Breast epithelium (tissue), 3 donors: ENCODE measurements at regions not wholly inside any gene's neighbourhood (a gene's known extent, or its start where the extent isn't known, plus 50 kb on each side); places are given as distances from the start of the nearest gene placed in this dataset.

Experiments
- CTCF ChIP-seq, 3 donors: fragments of 450-650 bp; IDR thresholded peaks; one replicate each; pipeline ENCODE4 v1.5.1; 2016 to 2017; ENCODE audit warnings: antibody characterized with exemption in 3 of 3, mild to moderate bottlenecking in 3 of 3, moderate library complexity in 3 of 3
- POLR2A ChIP-seq: fragments of 450-650 bp; IDR thresholded peaks from one replicate; pipeline ENCODE4 v1.6.1; 2016; ENCODE audit warnings: antibody characterized with exemption, mild to moderate bottlenecking, moderate library complexity

GRCh38 chr20:11496380-11496779 lies 421.3 kb upstream of the BTBD3 start:
- TF ChIP-seq CTCF (IDR thresholded peaks at IDR 0.05) (no peak), POLR2A (no peak)
